Activated CD8-positive, alpha-beta memory T cell treated with anti-CD3 and anti-CD28 coated beads for 24 hours (primary cell): ENCODE measurements at regions not wholly inside any gene's neighbourhood (a gene's known extent, or its start where the extent isn't known, plus 50 kb on each side); places are given as distances from the start of the nearest gene placed in this dataset.
"Not testable (repeated sequence)": the region's sequence is repeated elsewhere in the genome, so short reads cannot be mapped to it uniquely, and the experiment has no call there.

Source experiments
- DNase-seq: peaks from one replicate; pipeline ENCODE4 v3.0.0-alpha.2; 2020

GRCh38 chr10:21114683-21115082 is 217.6 kb upstream of the NEBL start:
- no peak for DNase-seq

GRCh38 chr10:21110358-21110757 is 213.2 kb upstream of the NEBL start:
- DNase-seq: no peak

- not testable (repeated sequence) for DNase-seq
Measured at GRCh38 chr10:21106931-21107330, 209.8 kb upstream of the NEBL start.

- not testable (repeated sequence) for DNase-seq
Measured at GRCh38 chr10:21105331-21105730, 208.2 kb upstream of the NEBL start.

- no peak for DNase-seq
Measured at GRCh38 chr10:21100871-21101514, 203.9 kb upstream of the NEBL start.

GRCh38 chr10:21100190-21100589 is 203.1 kb upstream of the NEBL start:
- DNase-seq: no peak

GRCh38 chr10:21099291-21100062 is 202.4 kb upstream of the NEBL start:
- DNase-seq: no peak

- no peak for DNase-seq
Measured at GRCh38 chr10:21097926-21098355, 200.8 kb upstream of the NEBL start.

GRCh38 chr10:21095494-21096055 is 198.5 kb upstream of the NEBL start:
- no peak for DNase-seq

GRCh38 chr10:21095073-21095472 is 198.0 kb upstream of the NEBL start:
- no peak for DNase-seq

- no peak for DNase-seq
Measured at GRCh38 chr10:21092683-21093524, 195.8 kb upstream of the NEBL start.

GRCh38 chr10:21090609-21091082 is 193.5 kb upstream of the NEBL start:
- no peak for DNase-seq

GRCh38 chr10:21087476-21087875 is 190.4 kb upstream of the NEBL start:
- no peak for DNase-seq

GRCh38 chr10:21084700-21085099 is 187.6 kb upstream of the NEBL start:
- DNase-seq: no peak

GRCh38 chr10:21083861-21084260 is 186.8 kb upstream of the NEBL start:
- no peak for DNase-seq

GRCh38 chr10:21082206-21082605 is 185.1 kb upstream of the NEBL start:
- DNase-seq: no peak

- DNase-seq: no peak
Measured at GRCh38 chr10:21080261-21080660, 183.2 kb upstream of the NEBL start.

- no peak for DNase-seq
Measured at GRCh38 chr10:21079330-21079658, 182.2 kb upstream of the NEBL start.

GRCh38 chr10:21078410-21079329 is 181.6 kb upstream of the NEBL start:
- DNase-seq: no peak

- DNase-seq: no peak
Measured at GRCh38 chr10:21077681-21078080, 180.6 kb upstream of the NEBL start.

- DNase-seq: no peak
Measured at GRCh38 chr10:21076381-21076780, 179.3 kb upstream of the NEBL start.

GRCh38 chr10:21075880-21076279 is 178.8 kb upstream of the NEBL start:
- no peak for DNase-seq
